ENCODE measurements at regions not wholly inside any gene's neighbourhood (a gene's known extent, or its start where the extent isn't known, plus 50 kb on each side); places are given as distances from the start of the nearest gene placed in this dataset.
"Not testable (repeated sequence)": the region's sequence is repeated elsewhere in the genome, so short reads cannot be mapped to it uniquely, and the experiment has no call there.

DNA sequence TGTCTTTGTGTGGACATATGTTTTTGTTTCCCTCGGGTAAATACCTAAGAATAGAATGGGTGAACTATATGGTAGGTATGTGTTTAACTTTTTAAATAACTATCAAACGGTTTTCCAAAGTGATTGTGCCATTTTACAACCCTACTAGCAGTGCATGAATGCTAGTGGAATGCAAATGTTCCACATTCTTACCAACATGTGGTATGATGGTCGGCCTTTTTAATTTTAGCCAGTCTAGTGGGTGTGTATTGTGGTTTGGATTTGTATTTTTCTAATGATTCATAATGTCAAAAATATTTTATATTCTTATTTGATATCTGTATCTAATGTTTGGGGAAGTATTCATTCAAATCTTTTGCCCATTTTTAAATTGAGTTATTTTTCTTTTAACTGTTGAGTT lies 68.2 kb upstream of the SMAD3 start (continued):
- no peak for TF ChIP-seq GABPB1 (CRISPR knock-in tag; IDR thresholded peaks at IDR 0.05)

DNA sequence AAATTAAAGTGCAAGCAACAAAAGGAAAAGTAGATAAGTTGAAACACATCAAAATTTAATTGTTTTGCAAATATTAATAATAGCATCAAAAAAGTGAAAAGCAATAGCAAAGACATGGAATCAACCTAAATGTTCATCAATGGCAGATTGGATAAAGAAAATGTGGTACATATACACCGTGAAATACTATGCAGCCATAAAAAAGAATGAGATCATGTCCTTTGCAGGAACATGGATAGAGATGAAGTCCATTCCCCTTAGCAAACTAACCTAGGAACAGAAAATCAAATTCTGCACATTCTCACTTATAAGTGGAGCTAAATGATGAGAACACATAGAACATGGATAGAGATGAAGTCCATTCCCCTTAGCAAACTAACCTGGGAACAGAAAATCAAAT lies 67.2 kb upstream of the SMAD3 start:
- DNase-seq (ENCODE audit: low spot score); H3K27me3 Mint-ChIP-seq (ENCODE audit: low read depth); H3K4me1 Mint-ChIP-seq; H3K27ac Mint-ChIP-seq; H3K36me3 Mint-ChIP-seq; ATAC-seq; POLR2A ChIA-PET; H3K4me3 Mint-ChIP-seq; H3K9me3 Mint-ChIP-seq; CTCF ChIA-PET: not testable (repeated sequence)

DNA sequence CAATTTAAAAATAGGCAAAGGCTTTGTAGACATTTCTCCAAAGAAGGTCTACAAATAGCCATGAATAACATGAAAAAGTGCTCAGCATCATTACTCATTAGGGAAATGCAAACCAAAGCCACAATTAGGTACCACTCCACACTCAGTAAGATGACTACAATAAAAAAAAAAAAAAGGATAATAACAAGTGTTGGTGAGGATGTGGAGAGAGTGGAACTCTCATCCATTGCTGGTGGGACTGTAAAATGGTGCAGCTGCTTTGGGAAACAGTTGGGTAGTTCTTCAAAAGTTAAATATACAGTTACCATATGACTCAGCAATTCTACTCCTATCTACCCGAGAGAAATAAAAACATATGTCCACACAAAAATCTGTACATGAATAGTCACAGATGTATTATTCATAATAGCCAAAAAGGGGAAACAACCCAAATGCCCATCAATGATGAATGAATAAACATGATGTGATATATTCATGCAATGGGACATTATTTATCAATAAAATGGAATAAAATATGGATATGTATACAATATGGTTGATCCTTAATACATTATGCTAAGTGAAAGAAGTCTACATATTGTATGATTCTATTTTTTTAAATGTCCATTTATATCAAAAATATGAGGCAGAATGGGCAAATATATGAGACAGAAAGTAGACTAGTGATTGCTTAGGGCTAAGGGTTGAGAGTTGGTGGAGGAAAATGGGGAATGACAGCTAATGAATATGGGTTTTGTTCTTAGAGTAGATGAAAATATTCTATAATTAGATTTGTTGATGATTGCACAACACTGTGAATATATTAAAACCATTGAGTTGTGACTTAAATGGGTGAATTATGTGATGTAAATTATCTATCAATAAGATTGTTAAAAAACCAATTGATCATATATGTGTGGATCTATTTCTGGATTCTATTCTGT lies 66.1 kb upstream of the SMAD3 start:
- Mint-ChIP-seq H3K4me1 (peaks cover 9% of the 10 kb centered on the region), H3K27ac (no peak overlapping the region), H3K36me3 (0 out of 2 replicates have a peak, but pooled peaks cover 5% of the 10 kb centered on the region), H3K4me3 (no peak overlapping the region), H3K9me3 (peaks cover 7% of the 10 kb centered on the region), H3K27me3 (ENCODE audit: low read depth) (no peaks in the 10 kb centered on the region)
- ATAC-seq (no peak), DNase-seq (ENCODE audit: low spot score) (no peak)
- CTCF ChIA-PET, result no interaction called here
- TF ChIP-seq, protein P1, sequence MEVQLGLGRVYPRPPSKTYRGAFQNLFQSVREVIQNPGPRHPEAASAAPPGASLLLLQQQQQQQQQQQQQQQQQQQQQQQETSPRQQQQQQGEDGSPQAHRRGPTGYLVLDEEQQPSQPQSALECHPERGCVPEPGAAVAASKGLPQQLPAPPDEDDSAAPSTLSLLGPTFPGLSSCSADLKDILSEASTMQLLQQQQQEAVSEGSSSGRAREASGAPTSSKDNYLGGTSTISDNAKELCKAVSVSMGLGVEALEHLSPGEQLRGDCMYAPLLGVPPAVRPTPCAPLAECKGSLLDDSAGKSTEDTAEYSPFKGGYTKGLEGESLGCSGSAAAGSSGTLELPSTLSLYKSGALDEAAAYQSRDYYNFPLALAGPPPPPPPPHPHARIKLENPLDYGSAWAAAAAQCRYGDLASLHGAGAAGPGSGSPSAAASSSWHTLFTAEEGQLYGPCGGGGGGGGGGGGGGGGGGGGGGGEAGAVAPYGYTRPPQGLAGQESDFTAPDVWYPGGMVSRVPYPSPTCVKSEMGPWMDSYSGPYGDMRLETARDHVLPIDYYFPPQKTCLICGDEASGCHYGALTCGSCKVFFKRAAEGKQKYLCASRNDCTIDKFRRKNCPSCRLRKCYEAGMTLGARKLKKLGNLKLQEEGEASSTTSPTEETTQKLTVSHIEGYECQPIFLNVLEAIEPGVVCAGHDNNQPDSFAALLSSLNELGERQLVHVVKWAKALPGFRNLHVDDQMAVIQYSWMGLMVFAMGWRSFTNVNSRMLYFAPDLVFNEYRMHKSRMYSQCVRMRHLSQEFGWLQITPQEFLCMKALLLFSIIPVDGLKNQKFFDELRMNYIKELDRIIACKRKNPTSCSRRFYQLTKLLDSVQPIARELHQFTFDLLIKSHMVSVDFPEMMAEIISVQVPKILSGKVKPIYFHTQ (CRISPR knock-in tag; IDR thresholded peaks at IDR 0.05), result no peak
- TF ChIP-seq, protein P2, sequence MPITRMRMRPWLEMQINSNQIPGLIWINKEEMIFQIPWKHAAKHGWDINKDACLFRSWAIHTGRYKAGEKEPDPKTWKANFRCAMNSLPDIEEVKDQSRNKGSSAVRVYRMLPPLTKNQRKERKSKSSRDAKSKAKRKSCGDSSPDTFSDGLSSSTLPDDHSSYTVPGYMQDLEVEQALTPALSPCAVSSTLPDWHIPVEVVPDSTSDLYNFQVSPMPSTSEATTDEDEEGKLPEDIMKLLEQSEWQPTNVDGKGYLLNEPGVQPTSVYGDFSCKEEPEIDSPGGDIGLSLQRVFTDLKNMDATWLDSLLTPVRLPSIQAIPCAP (CRISPR knock-in tag; IDR thresholded peaks at IDR 0.05), result no peak
- TF ChIP-seq RORB (CRISPR knock-in tag; IDR thresholded peaks at IDR 0.05), result no peak
- POLR2A ChIA-PET, result no interaction called here

DNA sequence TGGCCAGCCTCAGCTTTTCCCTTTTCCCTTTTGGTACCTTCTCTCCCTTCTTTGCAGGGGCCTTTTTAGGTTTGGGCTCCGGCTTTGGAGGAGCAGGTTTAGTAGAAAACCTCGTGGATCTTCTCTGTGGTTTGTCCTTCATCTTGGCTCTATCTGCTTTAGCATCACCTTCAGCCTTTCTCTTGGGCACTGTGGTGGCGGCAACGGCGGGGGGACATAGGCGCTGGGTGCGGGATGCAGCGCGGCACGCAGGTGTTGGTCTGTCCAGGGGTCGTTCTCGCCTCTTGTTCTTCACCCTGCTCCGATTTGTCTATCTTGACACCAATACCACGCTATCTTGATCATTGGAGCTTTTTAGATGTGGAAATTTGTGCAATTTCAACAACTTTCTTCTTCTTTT lies 64.5 kb upstream of the SMAD3 start:
- Mint-ChIP-seq H3K27ac (no peak overlapping the region), H3K4me3 (no peak overlapping the region), H3K27me3 (ENCODE audit: low read depth) (no peaks in the 10 kb centered on the region), H3K4me1 (peaks cover 9% of the 10 kb centered on the region), H3K9me3 (peaks cover 7% of the 10 kb centered on the region), H3K36me3 (0 out of 2 replicates have a peak, but pooled peaks cover 5% of the 10 kb centered on the region)
- CTCF ChIA-PET, result interaction anchor here (0.5 kb wide), 1 partner anchor 163 kb away, joined by 4 read pairs; no protein-coding TSS in a partner anchor
- no peak for ATAC-seq
- TF ChIP-seq ETV6 (CRISPR knock-in tag; IDR thresholded peaks at IDR 0.05), result no peak
- no peak for TF ChIP-seq ZNF671 (CRISPR knock-in tag; IDR thresholded peaks at IDR 0.05)
- no peak for DNase-seq (ENCODE audit: low spot score)
- POLR2A ChIA-PET, result no interaction called here

DNA sequence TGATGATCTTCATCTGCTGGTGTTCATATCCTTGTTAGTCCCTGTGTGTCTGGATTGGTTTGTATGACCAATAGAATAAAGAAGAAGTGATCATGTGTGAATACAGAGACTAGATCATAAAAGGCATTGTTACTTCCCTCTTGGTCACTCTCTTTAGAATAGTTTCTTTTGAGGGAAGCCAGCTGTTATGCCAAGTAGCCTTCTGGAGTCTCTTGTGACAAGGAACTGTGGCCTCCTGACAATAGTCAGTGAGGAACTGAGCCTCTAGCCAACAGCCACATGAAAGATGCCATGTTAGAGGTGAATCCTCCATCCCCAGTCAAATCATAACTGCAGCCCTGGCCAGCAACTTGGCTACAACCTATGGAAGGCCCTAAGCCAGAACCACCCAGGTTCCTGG lies 63.0 kb upstream of the SMAD3 start:
- Mint-ChIP-seq H3K9me3 (peaks cover 7% of the 10 kb centered on the region), H3K36me3 (0 out of 2 replicates have a peak, but pooled peaks cover 5% of the 10 kb centered on the region), H3K4me1 (peaks cover 9% of the 10 kb centered on the region), H3K4me3 (no peak overlapping the region), H3K27me3 (ENCODE audit: low read depth) (no peaks in the 10 kb centered on the region), H3K27ac (no peak overlapping the region)
- TF ChIP-seq ZNF416 (CRISPR knock-in tag; IDR thresholded peaks at IDR 0.05) (no peak), ZNF396 (CRISPR knock-in tag; IDR thresholded peaks at IDR 0.05; ENCODE audit: borderline replicate concordance) (no peak), MYBL2 (CRISPR knock-in tag; IDR thresholded peaks at IDR 0.05) (no peak)
- TF ChIP-seq, protein P3, sequence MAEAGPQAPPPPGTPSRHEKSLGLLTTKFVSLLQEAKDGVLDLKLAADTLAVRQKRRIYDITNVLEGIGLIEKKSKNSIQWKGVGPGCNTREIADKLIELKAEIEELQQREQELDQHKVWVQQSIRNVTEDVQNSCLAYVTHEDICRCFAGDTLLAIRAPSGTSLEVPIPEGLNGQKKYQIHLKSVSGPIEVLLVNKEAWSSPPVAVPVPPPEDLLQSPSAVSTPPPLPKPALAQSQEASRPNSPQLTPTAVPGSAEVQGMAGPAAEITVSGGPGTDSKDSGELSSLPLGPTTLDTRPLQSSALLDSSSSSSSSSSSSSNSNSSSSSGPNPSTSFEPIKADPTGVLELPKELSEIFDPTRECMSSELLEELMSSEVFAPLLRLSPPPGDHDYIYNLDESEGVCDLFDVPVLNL (CRISPR knock-in tag; IDR thresholded peaks at IDR 0.05; ENCODE audit: borderline replicate concordance, low read depth), result no peak
- ATAC-seq, result no peak
- ChIA-PET CTCF (no interaction called here), POLR2A (no interaction called here)
- no peak for DNase-seq (ENCODE audit: low spot score)
